ENCODE measurements at regions not wholly inside any gene's neighbourhood (a gene's known extent, or its start where the extent isn't known, plus 50 kb on each side); places are given as distances from the start of the nearest gene placed in this dataset.

- TF ChIP-seq CTCF (conservative IDR thresholded peaks at IDR 0.05; ENCODE audit: low read length) (no peak), EZH2phosphoT487 (IDR thresholded peaks at IDR 0.05; ENCODE audit: borderline replicate concordance) (no peak)
Measured at GRCh38 chr12:115396567-115396966, 712.6 kb upstream of the TBX3 start.

Measured in Loucy (cell line).